Activated CD4-positive, alpha-beta T cell treated with anti-CD3 and anti-CD28 coated beads, Interleukin-2, amount 50 U/mL, for 4 hours (primary cell): ENCODE measurements at regions not wholly inside any gene's neighbourhood (a gene's known extent, or its start where the extent isn't known, plus 50 kb on each side); places are given as distances from the start of the nearest gene placed in this dataset.
"Not testable (repeated sequence)": the region's sequence is repeated elsewhere in the genome, so short reads cannot be mapped to it uniquely, and the experiment has no call there.

Source experiments
- DNase-seq, 2 experiments: peaks; one replicate each; pipeline ENCODE4 v3.0.0-alpha.2; 2020

GRCh38 chr6:19337101-19337500 lies 500.1 kb upstream of the ID4 start:
- DNase-seq, result no peak

- no peak for DNase-seq
These were observed 494.6 kb upstream of the ID4 start for GRCh38 chr6:19342616-19343015.

GRCh38 chr6:19349429-19349828 lies 487.7 kb upstream of the ID4 start:
- no peak for DNase-seq

- DNase-seq, result no peak
These were observed 483.0 kb upstream of the ID4 start for GRCh38 chr6:19354181-19354580.

- no peak for DNase-seq
These were observed 480.5 kb upstream of the ID4 start for GRCh38 chr6:19356692-19357091.

GRCh38 chr6:19362396-19362795 lies 474.8 kb upstream of the ID4 start:
- no peak for DNase-seq

- no peak for DNase-seq
These were observed 468.7 kb upstream of the ID4 start for GRCh38 chr6:19368511-19368910.

GRCh38 chr6:19369785-19370184 lies 467.4 kb upstream of the ID4 start:
- DNase-seq, result no peak

- no peak for DNase-seq
These were observed 466.3 kb upstream of the ID4 start for GRCh38 chr6:19370831-19371230.

GRCh38 chr6:19375613-19376012 lies 461.6 kb upstream of the ID4 start:
- no peak for DNase-seq

- DNase-seq, result no peak
These were observed 459.4 kb upstream of the ID4 start for GRCh38 chr6:19377722-19378121.

- DNase-seq, result no peak
These were observed 456.9 kb upstream of the ID4 start for GRCh38 chr6:19380293-19380692.

GRCh38 chr6:19382676-19383075 lies 454.5 kb upstream of the ID4 start:
- no peak for DNase-seq

- DNase-seq, result no peak
These were observed 445.2 kb upstream of the ID4 start for GRCh38 chr6:19391926-19392325.

GRCh38 chr6:19394051-19394450 lies 443.1 kb upstream of the ID4 start:
- no peak for DNase-seq

- DNase-seq, result no peak
These were observed 442.5 kb upstream of the ID4 start for GRCh38 chr6:19394687-19395086.

GRCh38 chr6:19395316-19395715 lies 441.9 kb upstream of the ID4 start:
- no peak for DNase-seq

- no peak for DNase-seq
These were observed 437.8 kb upstream of the ID4 start for GRCh38 chr6:19399406-19399805.

- DNase-seq, result not testable (repeated sequence)
These were observed 432.3 kb upstream of the ID4 start for GRCh38 chr6:19404884-19405283.

- DNase-seq, result no peak
These were observed 428.8 kb upstream of the ID4 start for GRCh38 chr6:19408331-19408730.

GRCh38 chr6:19410481-19410880 lies 426.7 kb upstream of the ID4 start:
- DNase-seq, result no peak

GRCh38 chr6:19413323-19413722 lies 423.8 kb upstream of the ID4 start:
- no peak for DNase-seq

GRCh38 chr6:19415605-19416326 lies 421.4 kb upstream of the ID4 start:
- no peak for DNase-seq

- no peak for DNase-seq
These were observed 420.4 kb upstream of the ID4 start for GRCh38 chr6:19416811-19417210.

GRCh38 chr6:19417713-19418112 lies 419.5 kb upstream of the ID4 start:
- DNase-seq, result no peak
